SK-N-SH (cell line): ENCODE measurements at regions not wholly inside any gene's neighbourhood (a gene's known extent, or its start where the extent isn't known, plus 50 kb on each side); places are given as distances from the start of the nearest gene placed in this dataset.

Experiments
- CTCF ChIA-PET: fragments of 300-600, 350-600 bp; formaldehyde crosslinking; extraction: SDS; loops from one replicate; lab custom pipeline; 2021; lab: Yijun Ruan, JAX
- POLR2A ChIA-PET: fragments of 350-600 bp; sonication (Branson Sonifier 250); formaldehyde crosslinking; extraction: SDS; loops from one replicate; lab custom pipeline; 2020; ENCODE audit warnings: antibody characterized with exemption, inconsistent platforms; lab: Yijun Ruan, JAX
- DNase-seq: peaks from one replicate; pipeline ENCODE4 v3.0.0; 2012
- H2AFZ ChIP-seq: fragments of 200-600 bp; sonication (generic); 2 replicates; pipeline ENCODE4 v1.8.1; 2016; ENCODE audit warnings: antibody characterized with exemption, mild to moderate bottlenecking, low read depth
- H3F3A ChIP-seq: fragments of 200-600 bp; sonication (generic); replicated peaks from 2 replicates; pipeline ENCODE3; 2016; ENCODE audit warnings: antibody characterized with exemption, mild to moderate bottlenecking; ENCODE audit not compliant: insufficient read depth
- H3K27ac ChIP-seq, 2 experiments: fragments of 200-500 bp in 1 of 2; fragments of 200-600 bp in 1 of 2; sonication (Bioruptor generic) in 1 of 2; sonication (generic), shearing (Covaris generic) in 1 of 2; 2 replicates each; pipeline versions ENCODE4 v1.5.1 to v1.6.1; 2014 to 2016; ENCODE audit warnings: low read depth in 2 of 2, inconsistent platforms in 1 of 2, low read length in 1 of 2, mild to moderate bottlenecking in 1 of 2, mixed read lengths in 1 of 2
- H3K27me3 ChIP-seq: fragments of 200-600 bp; sonication (generic), shearing (Covaris generic); 2 replicates; pipeline ENCODE4 v1.6.1; 2016; ENCODE audit warnings: mixed run types; ENCODE audit not compliant: insufficient read depth
- H3K36me3 ChIP-seq, 2 experiments: fragments of 200-500 bp in 1 of 2; fragments of 200-600 bp in 1 of 2; sonication (Bioruptor generic) in 1 of 2; sonication (generic) in 1 of 2; replicated peaks in 1 of 2; 2 replicates each; pipeline versions ENCODE3 to v1.5.1; 2014 to 2016; ENCODE audit warnings: low read length in 1 of 2, mild to moderate bottlenecking in 1 of 2; ENCODE audit not compliant: insufficient read depth in 2 of 2, control insufficient read depth in 1 of 2
- H3K4me1 ChIP-seq, 2 experiments: fragments of 200-500 bp in 1 of 2; fragments of 200-600 bp in 1 of 2; sonication (Bioruptor generic) in 1 of 2; sonication (generic), shearing (Covaris generic) in 1 of 2; 2 replicates each; pipeline versions ENCODE4 v1.5.1 to v1.6.1; 2014 to 2016; ENCODE audit warnings: low read depth in 1 of 2, low read length in 1 of 2, mixed run types in 1 of 2; ENCODE audit not compliant: insufficient read depth in 2 of 2, control insufficient read depth in 1 of 2
- H3K4me2 ChIP-seq: fragments of 200-600 bp; sonication (generic), shearing (Covaris generic); 2 replicates; pipeline ENCODE4 v1.6.1; 2017; ENCODE audit warnings: mixed run types
- H3K4me3 ChIP-seq, 2 experiments: fragments of 200-500 bp in 1 of 2; fragments of 200-600 bp in 1 of 2; sonication (Bioruptor generic) in 1 of 2; sonication (generic), shearing (Covaris generic) in 1 of 2; 2 replicates each; pipeline versions ENCODE4 v1.5.1 to v1.8.1; 2014 to 2016; ENCODE audit warnings: low read depth in 2 of 2, inconsistent platforms in 1 of 2, low read length in 1 of 2, mild to moderate bottlenecking in 1 of 2, mixed read lengths in 1 of 2, moderate library complexity in 1 of 2
- H3K79me2 ChIP-seq: fragments of 200-600 bp; sonication (generic); 2 replicates; pipeline ENCODE4 v1.8.1; 2017; ENCODE audit warnings: mild to moderate bottlenecking; ENCODE audit not compliant: insufficient read depth
- H3K9ac ChIP-seq: fragments of 200-600 bp; sonication (generic); 2 replicates; pipeline ENCODE4 v1.6.1; 2017; ENCODE audit warnings: mixed run types
- H3K9me2 ChIP-seq: fragments of 200-600 bp; sonication (generic); 2 replicates; pipeline ENCODE4 v1.6.1; 2017; ENCODE audit warnings: mixed run types
- H3K9me3 ChIP-seq: fragments of 200-600 bp; sonication (generic); 2 replicates; pipeline ENCODE4 v1.6.1; 2017; ENCODE audit warnings: mixed run types, mild to moderate bottlenecking, moderate library complexity
- H4K20me1 ChIP-seq: fragments of 200-600 bp; sonication (generic); 2 replicates; pipeline ENCODE4 v1.6.1; 2017; ENCODE audit warnings: mild to moderate bottlenecking, mixed run types; ENCODE audit not compliant: insufficient read depth
- CHD2 ChIP-seq: fragments of 150-350 bp; IDR thresholded peaks from 2 replicates; pipeline ENCODE4 v1.6.1; 2018; ENCODE audit warnings: low read length; ENCODE audit not compliant: partially characterized antibody
- FOSL2 ChIP-seq: IDR thresholded peaks from 2 replicates; pipeline ENCODE4 v1.4.0; 2012; ENCODE audit warnings: low read depth, mild to moderate bottlenecking, moderate library complexity, borderline replicate concordance
- FOXJ3 ChIP-seq: sonication (generic); formaldehyde crosslinking; IDR thresholded peaks from 2 replicates; pipeline ENCODE4 v1.5.1; 2020; ENCODE audit warnings: mild to moderate bottlenecking, missing genetic modification reagents
- IRF3 ChIP-seq: fragments of 150-350 bp; IDR thresholded peaks from 2 replicates; pipeline ENCODE4 v1.6.1; 2016; ENCODE audit warnings: mild to moderate bottlenecking, low read depth, low read length
- NFIC ChIP-seq: IDR thresholded peaks from 2 replicates; pipeline ENCODE4 v1.4.0; 2012; ENCODE audit warnings: borderline replicate concordance
- NRF1 ChIP-seq: IDR thresholded peaks from 2 replicates; pipeline ENCODE4 v1.6.1; 2012; ENCODE audit warnings: low read depth, mild to moderate bottlenecking, low read length
- PBX3 ChIP-seq: IDR thresholded peaks from 2 replicates; pipeline ENCODE4; 2012
- POLR2AphosphoS5 ChIP-seq: IDR thresholded peaks from 2 replicates; pipeline ENCODE4 v1.6.1; 2012; ENCODE audit warnings: low read depth, low read length
- RAD21 ChIP-seq: IDR thresholded peaks from 2 replicates; pipeline ENCODE4 v1.6.1; 2012; ENCODE audit warnings: mild to moderate bottlenecking, low read length
- RCOR1 ChIP-seq: fragments of 150-350 bp; IDR thresholded peaks from 2 replicates; pipeline ENCODE4 v1.6.1; 2017; ENCODE audit warnings: antibody characterized with exemption, low read length
- RFX5 ChIP-seq: IDR thresholded peaks from 2 replicates; pipeline ENCODE4 v1.6.1; 2012; ENCODE audit warnings: mild to moderate bottlenecking, improper control_type of control experiment, low read length
- RXRA ChIP-seq: IDR thresholded peaks from 2 replicates; pipeline ENCODE4 v1.4.0; 2012; ENCODE audit warnings: low read depth, mild to moderate bottlenecking, borderline replicate concordance
- TEAD4 ChIP-seq: IDR thresholded peaks from 2 replicates; pipeline ENCODE4 v1.4.0; 2012; ENCODE audit warnings: mild to moderate bottlenecking, borderline replicate concordance; ENCODE audit not compliant: insufficient read depth
- USF1 ChIP-seq: IDR thresholded peaks from 2 replicates; pipeline ENCODE4 v1.4.0; 2012; ENCODE audit warnings: low read depth, borderline replicate concordance
- USF2 ChIP-seq: fragments of 150-350 bp; IDR thresholded peaks from 2 replicates; pipeline ENCODE4 v1.6.1; 2017; ENCODE audit warnings: antibody characterized with exemption, low read length, low read depth, borderline replicate concordance
- YY1 ChIP-seq: IDR thresholded peaks from 2 replicates; pipeline ENCODE4 v1.4.0; 2012; ENCODE audit warnings: low read depth, mild to moderate bottlenecking
- ZBTB33 ChIP-seq: IDR thresholded peaks from 2 replicates; pipeline ENCODE4 v1.4.0; 2012; ENCODE audit warnings: low read depth, borderline replicate concordance
- WGBS: methylation state at CpG from one replicate; pipeline ENCODE4 v1.1.6; 2017; ENCODE audit warnings: low lambda C conversion rate; 5-methylcytosine and 5-hydroxymethylcytosine counted together

GRCh38 chr17:5943982-5944381 is 126.2 kb upstream of the WSCD1 start:
- no peak overlapping the region for H3K9ac ChIP-seq
- H2AFZ ChIP-seq = no peak overlapping the region
- ChIA-PET POLR2A (no interaction called here), CTCF (no interaction called here)
- no peak for DNase-seq
- no peak overlapping the region for H3K27ac ChIP-seq
- no peaks in the 10 kb centered on the region for H3K79me2 ChIP-seq
- no peak overlapping the region for H3K4me2 ChIP-seq
- H3K9me2 ChIP-seq = no peaks in the 10 kb centered on the region
- no peak overlapping the region for H3K4me3 ChIP-seq
- no peak for TF ChIP-seq USF2
- TF ChIP-seq YY1 = no peak
- no peak for TF ChIP-seq ZBTB33
- no peak for TF ChIP-seq RXRA
- TF ChIP-seq RAD21 = no peak
- no peak for TF ChIP-seq IRF3
- no peak for TF ChIP-seq RCOR1
- no peak for TF ChIP-seq RFX5
- no peak for TF ChIP-seq NRF1
- no peak for TF ChIP-seq FOXJ3 (CRISPR knock-in tag)
- TF ChIP-seq PBX3 = no peak
- TF ChIP-seq NFIC = no peak
- no peak for TF ChIP-seq FOSL2
- H3K4me1 ChIP-seq = no peaks in the 10 kb centered on the region
- peaks cover 25% of the 10 kb centered on the region; the same call in 1 of the 2 replicates for H3K27me3 ChIP-seq
- no peaks in the 10 kb centered on the region for H4K20me1 ChIP-seq
- WGBS = 13% methylated on average over 6 of the region's 6 CpGs
- H3F3A ChIP-seq = no peaks in the 10 kb centered on the region
- H3K36me3 ChIP-seq = no peaks in the 10 kb centered on the region
- H3K9me3 ChIP-seq = no peaks in the 10 kb centered on the region

GRCh38 chr17:5947701-5948180 is 122.4 kb upstream of the WSCD1 start:
- H3K9me3 ChIP-seq = no peaks in the 10 kb centered on the region
- H2AFZ ChIP-seq = no peak overlapping the region
- no peaks in the 10 kb centered on the region for H3F3A ChIP-seq
- no peak overlapping the region for H3K4me3 ChIP-seq
- POLR2A ChIA-PET = no interaction called here
- H3K79me2 ChIP-seq = no peaks in the 10 kb centered on the region
- H4K20me1 ChIP-seq = no peaks in the 10 kb centered on the region
- WGBS = 23% methylated on average over 2 of the region's 2 CpGs
- H3K27me3 ChIP-seq = peaks cover 13% of the 10 kb centered on the region; the same call in 1 of the 2 replicates
- CTCF ChIA-PET = no interaction called here
- H3K9me2 ChIP-seq = no peaks in the 10 kb centered on the region
- H3K4me2 ChIP-seq = no peak overlapping the region
- no peaks in the 10 kb centered on the region for H3K4me1 ChIP-seq
- no peaks in the 10 kb centered on the region for H3K36me3 ChIP-seq
- no peak for DNase-seq
- H3K9ac ChIP-seq = no peak overlapping the region
- H3K27ac ChIP-seq = no peak overlapping the region
- no peak for TF ChIP-seq CHD2
- TF ChIP-seq POLR2AphosphoS5 = no peak
- TF ChIP-seq USF1 = no peak
- TF ChIP-seq TEAD4 = no peak
